ENCODE measurements at regions not wholly inside any gene's neighbourhood (a gene's known extent, or its start where the extent isn't known, plus 50 kb on each side); places are given as distances from the start of the nearest gene placed in this dataset.

DNA sequence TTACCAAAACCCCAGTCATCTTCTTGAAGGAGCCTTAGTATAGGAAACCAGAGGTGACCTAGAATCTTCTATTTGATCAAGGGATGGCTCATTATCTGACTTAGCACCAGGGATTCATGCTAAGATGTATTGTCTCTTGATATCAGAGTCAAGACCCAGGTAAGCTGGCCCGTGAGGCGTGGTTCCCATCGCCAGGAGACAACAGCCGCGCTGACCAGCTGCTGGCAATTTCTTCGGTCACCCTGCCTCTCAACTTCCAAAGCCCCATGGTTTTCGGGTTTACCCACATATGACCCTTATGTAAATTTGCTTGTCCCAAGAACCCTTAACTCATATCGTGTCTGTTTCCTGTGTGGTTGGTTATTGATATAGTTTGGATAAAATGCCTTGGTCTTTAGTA lies 77.7 kb upstream of the VSTM2B start:
- peaks cover 5% of the 10 kb centered on the region for H3K9me3 Mint-ChIP-seq (ENCODE audit: unreplicated experiment)
- Histone ChIP-seq H3K27me3 (ENCODE audit: insufficient read depth, low read length) (no peaks in the 10 kb centered on the region), H3K4me3 (ENCODE audit: insufficient read depth, low read depth, low read length) (no peak overlapping the region), H2AFZ (ENCODE audit: low read depth, low read length) (no peak overlapping the region), H4K20me1 (ENCODE audit: insufficient read depth, low read length) (no peaks in the 10 kb centered on the region), H3K27ac (ENCODE audit: low read depth, low read length) (no peak overlapping the region), H3K36me3 (ENCODE audit: insufficient read depth, low read length) (no peaks in the 10 kb centered on the region), H3K79me2 (ENCODE audit: insufficient read depth, low read length) (no peaks in the 10 kb centered on the region), H3K9me3 (ENCODE audit: insufficient read depth, low read depth, low read length) (peaks cover 4% of the 10 kb centered on the region), H3K4me2 (ENCODE audit: low read length) (no peak overlapping the region), H3K9ac (ENCODE audit: low read length) (no peak overlapping the region), H3K4me1 (ENCODE audit: insufficient read depth, low read length) (no peaks in the 10 kb centered on the region)
- no peaks in the 10 kb centered on the region for H3K4me1 Mint-ChIP-seq (ENCODE audit: low read depth, unreplicated experiment)
- TF ChIP-seq, protein P1, sequence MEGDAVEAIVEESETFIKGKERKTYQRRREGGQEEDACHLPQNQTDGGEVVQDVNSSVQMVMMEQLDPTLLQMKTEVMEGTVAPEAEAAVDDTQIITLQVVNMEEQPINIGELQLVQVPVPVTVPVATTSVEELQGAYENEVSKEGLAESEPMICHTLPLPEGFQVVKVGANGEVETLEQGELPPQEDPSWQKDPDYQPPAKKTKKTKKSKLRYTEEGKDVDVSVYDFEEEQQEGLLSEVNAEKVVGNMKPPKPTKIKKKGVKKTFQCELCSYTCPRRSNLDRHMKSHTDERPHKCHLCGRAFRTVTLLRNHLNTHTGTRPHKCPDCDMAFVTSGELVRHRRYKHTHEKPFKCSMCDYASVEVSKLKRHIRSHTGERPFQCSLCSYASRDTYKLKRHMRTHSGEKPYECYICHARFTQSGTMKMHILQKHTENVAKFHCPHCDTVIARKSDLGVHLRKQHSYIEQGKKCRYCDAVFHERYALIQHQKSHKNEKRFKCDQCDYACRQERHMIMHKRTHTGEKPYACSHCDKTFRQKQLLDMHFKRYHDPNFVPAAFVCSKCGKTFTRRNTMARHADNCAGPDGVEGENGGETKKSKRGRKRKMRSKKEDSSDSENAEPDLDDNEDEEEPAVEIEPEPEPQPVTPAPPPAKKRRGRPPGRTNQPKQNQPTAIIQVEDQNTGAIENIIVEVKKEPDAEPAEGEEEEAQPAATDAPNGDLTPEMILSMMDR (IDR thresholded peaks at IDR 0.05; ENCODE audit: insufficient read depth, low read depth, low read length) = no peak
- no peak for TF ChIP-seq EZH2 (IDR thresholded peaks at IDR 0.05; ENCODE audit: insufficient read depth, low read length)
- no peak overlapping the region for H3K27ac Mint-ChIP-seq (ENCODE audit: unreplicated experiment)
- H3K36me3 Mint-ChIP-seq (ENCODE audit: low read depth, unreplicated experiment) = peaks cover 3% of the 10 kb centered on the region
- DNase-seq (ENCODE audit: low read depth) = no peak
- H3K4me3 Mint-ChIP-seq (ENCODE audit: unreplicated experiment) = no peak overlapping the region
- no peak for FAIRE-seq
- H3K27me3 Mint-ChIP-seq (ENCODE audit: low read depth, unreplicated experiment) = peaks cover 56% of the 10 kb centered on the region

DNA sequence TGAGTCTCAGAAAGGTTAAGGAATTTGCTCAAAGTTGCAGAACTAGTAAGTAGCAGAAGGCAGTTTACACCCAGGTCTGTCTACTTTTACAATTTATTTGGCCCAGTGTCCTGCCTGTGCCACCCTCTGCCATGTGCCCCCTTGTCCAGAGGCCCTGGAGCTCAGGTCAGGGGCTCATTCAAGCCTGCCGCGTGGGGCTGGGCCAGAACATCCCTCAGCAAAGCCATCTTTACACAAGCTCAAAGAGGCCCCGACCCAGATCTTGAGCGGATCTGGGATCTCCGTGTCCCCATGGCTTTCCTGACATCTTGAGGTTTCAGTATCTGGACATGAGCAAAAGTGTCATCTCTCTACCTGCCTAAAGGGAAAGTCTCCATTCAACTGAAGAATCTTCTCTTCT lies 76.4 kb upstream of the VSTM2B start:
- no peak overlapping the region for H3K4me3 Mint-ChIP-seq (ENCODE audit: unreplicated experiment)
- Histone ChIP-seq H3K9ac (ENCODE audit: low read length) (no peak overlapping the region), H4K20me1 (ENCODE audit: insufficient read depth, low read length) (no peaks in the 10 kb centered on the region), H3K4me3 (ENCODE audit: insufficient read depth, low read depth, low read length) (no peak overlapping the region), H3K4me1 (ENCODE audit: insufficient read depth, low read length) (no peaks in the 10 kb centered on the region), H3K4me2 (ENCODE audit: low read length) (no peak overlapping the region), H3K9me3 (ENCODE audit: insufficient read depth, low read depth, low read length) (peaks cover 8% of the 10 kb centered on the region), H3K27me3 (ENCODE audit: insufficient read depth, low read length) (no peaks in the 10 kb centered on the region), H3K79me2 (ENCODE audit: insufficient read depth, low read length) (no peaks in the 10 kb centered on the region), H3K27ac (ENCODE audit: low read depth, low read length) (no peak overlapping the region), H3K36me3 (ENCODE audit: insufficient read depth, low read length) (no peaks in the 10 kb centered on the region), H2AFZ (ENCODE audit: low read depth, low read length) (no peak overlapping the region)
- peaks cover 3% of the 10 kb centered on the region for H3K36me3 Mint-ChIP-seq (ENCODE audit: low read depth, unreplicated experiment)
- H3K9me3 Mint-ChIP-seq (ENCODE audit: unreplicated experiment) = peaks cover 5% of the 10 kb centered on the region
- TF ChIP-seq EZH2 (IDR thresholded peaks at IDR 0.05; ENCODE audit: insufficient read depth, low read length) = no peak
- TF ChIP-seq, protein P1 (IDR thresholded peaks at IDR 0.05; ENCODE audit: insufficient read depth, low read depth, low read length) = no peak
- H3K27ac Mint-ChIP-seq (ENCODE audit: unreplicated experiment) = no peak overlapping the region
- DNase-seq (ENCODE audit: low read depth) = no peak
- no peaks in the 10 kb centered on the region for H3K4me1 Mint-ChIP-seq (ENCODE audit: low read depth, unreplicated experiment)
- FAIRE-seq = no peak
- peaks cover 59% of the 10 kb centered on the region for H3K27me3 Mint-ChIP-seq (ENCODE audit: low read depth, unreplicated experiment)

DNA sequence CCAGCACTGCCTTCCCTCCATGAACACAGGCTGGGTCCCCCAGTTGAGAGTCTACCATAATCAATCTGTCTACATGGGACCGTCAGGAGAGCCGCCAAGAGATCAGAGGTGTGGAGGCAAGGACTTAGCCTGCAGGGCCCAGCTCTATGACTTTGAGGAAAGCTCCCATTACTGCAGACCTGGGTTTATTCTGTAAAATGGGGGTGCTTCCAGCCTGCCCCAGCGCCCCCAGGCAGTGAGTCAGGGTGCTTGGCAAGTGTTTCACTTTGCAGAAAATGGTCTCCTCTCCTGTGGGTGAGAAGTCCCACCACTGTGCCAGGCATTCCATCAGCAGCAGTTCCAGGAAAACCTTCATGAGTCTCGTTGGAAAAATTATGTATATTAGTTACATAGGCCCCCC lies 75.5 kb upstream of the VSTM2B start:
- Histone ChIP-seq H3K79me2 (ENCODE audit: insufficient read depth, low read length) (no peaks in the 10 kb centered on the region), H3K4me1 (ENCODE audit: insufficient read depth, low read length) (no peaks in the 10 kb centered on the region), H3K36me3 (ENCODE audit: insufficient read depth, low read length) (no peaks in the 10 kb centered on the region), H3K9ac (ENCODE audit: low read length) (no peak overlapping the region), H3K4me3 (ENCODE audit: insufficient read depth, low read depth, low read length) (no peak overlapping the region), H3K27me3 (ENCODE audit: insufficient read depth, low read length) (no peaks in the 10 kb centered on the region), H3K4me2 (ENCODE audit: low read length) (no peak overlapping the region), H3K9me3 (ENCODE audit: insufficient read depth, low read depth, low read length) (peaks cover 10% of the 10 kb centered on the region), H2AFZ (ENCODE audit: low read depth, low read length) (no peak overlapping the region), H4K20me1 (ENCODE audit: insufficient read depth, low read length) (no peaks in the 10 kb centered on the region), H3K27ac (ENCODE audit: low read depth, low read length) (no peak overlapping the region)
- H3K27ac Mint-ChIP-seq (ENCODE audit: unreplicated experiment) = no peak overlapping the region
- no peak overlapping the region for H3K4me3 Mint-ChIP-seq (ENCODE audit: unreplicated experiment)
- no peaks in the 10 kb centered on the region for H3K36me3 Mint-ChIP-seq (ENCODE audit: low read depth, unreplicated experiment)
- H3K9me3 Mint-ChIP-seq (ENCODE audit: unreplicated experiment) = peaks cover 5% of the 10 kb centered on the region
- FAIRE-seq (no peak), DNase-seq (ENCODE audit: low read depth) (no peak)
- no peak for TF ChIP-seq EZH2 (IDR thresholded peaks at IDR 0.05; ENCODE audit: insufficient read depth, low read length)
- TF ChIP-seq, protein P1 (IDR thresholded peaks at IDR 0.05; ENCODE audit: insufficient read depth, low read depth, low read length) = no peak
- peaks cover 58% of the 10 kb centered on the region for H3K27me3 Mint-ChIP-seq (ENCODE audit: low read depth, unreplicated experiment)
- no peaks in the 10 kb centered on the region for H3K4me1 Mint-ChIP-seq (ENCODE audit: low read depth, unreplicated experiment)

Measured in astrocyte (in vitro differentiated cells and primary cell).